ENCODE measurements at regions not wholly inside any gene's neighbourhood (a gene's known extent, or its start where the extent isn't known, plus 50 kb on each side); places are given as distances from the start of the nearest gene placed in this dataset.

DNA sequence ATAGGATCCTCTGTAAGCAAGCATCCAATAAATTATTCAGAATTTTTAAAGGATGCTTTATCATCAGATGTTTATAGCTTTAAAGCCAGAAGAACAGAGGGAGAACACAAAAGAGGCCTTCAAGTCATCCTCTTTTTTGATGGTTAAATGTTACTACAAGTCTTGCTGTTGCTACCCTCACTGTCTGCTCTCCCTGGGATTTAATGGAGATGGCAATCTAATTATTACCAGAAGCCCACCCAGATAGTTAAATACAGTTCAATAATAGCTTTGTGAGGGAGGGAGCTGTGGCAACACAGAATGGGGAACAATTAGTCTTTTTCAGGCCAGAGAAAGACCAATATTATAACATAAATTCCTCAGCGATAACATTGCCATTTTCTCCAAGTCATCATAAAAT is 87.0 kb upstream of the ACTBL2 start:
- no peak for TF ChIP-seq JUND (IDR thresholded peaks at IDR 0.05)
- TF ChIP-seq, protein P1, sequence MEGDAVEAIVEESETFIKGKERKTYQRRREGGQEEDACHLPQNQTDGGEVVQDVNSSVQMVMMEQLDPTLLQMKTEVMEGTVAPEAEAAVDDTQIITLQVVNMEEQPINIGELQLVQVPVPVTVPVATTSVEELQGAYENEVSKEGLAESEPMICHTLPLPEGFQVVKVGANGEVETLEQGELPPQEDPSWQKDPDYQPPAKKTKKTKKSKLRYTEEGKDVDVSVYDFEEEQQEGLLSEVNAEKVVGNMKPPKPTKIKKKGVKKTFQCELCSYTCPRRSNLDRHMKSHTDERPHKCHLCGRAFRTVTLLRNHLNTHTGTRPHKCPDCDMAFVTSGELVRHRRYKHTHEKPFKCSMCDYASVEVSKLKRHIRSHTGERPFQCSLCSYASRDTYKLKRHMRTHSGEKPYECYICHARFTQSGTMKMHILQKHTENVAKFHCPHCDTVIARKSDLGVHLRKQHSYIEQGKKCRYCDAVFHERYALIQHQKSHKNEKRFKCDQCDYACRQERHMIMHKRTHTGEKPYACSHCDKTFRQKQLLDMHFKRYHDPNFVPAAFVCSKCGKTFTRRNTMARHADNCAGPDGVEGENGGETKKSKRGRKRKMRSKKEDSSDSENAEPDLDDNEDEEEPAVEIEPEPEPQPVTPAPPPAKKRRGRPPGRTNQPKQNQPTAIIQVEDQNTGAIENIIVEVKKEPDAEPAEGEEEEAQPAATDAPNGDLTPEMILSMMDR (IDR thresholded peaks at IDR 0.05; ENCODE audit: low read depth, low read length, missing input control): no peak
- no peak for TF ChIP-seq REST (IDR thresholded peaks at IDR 0.05)
- TF ChIP-seq SP1 (IDR thresholded peaks at IDR 0.05): no peak
- no peak for TF ChIP-seq RAD21 (IDR thresholded peaks at IDR 0.05)
- no peak for TF ChIP-seq HNF4G (IDR thresholded peaks at IDR 0.05)
- no peak for TF ChIP-seq FOXA1 (IDR thresholded peaks at IDR 0.05)
- TF ChIP-seq TAF1 (conservative IDR thresholded peaks at IDR 0.05): no peak
- no peak for TF ChIP-seq MAX (IDR thresholded peaks at IDR 0.05)
- TF ChIP-seq RXRA (IDR thresholded peaks at IDR 0.05): no peak
- TF ChIP-seq GABPA (IDR thresholded peaks at IDR 0.05 in 1 of 2, conservative IDR thresholded peaks at IDR 0.05 in 1 of 2): no peak
- TF ChIP-seq, protein P2, sequence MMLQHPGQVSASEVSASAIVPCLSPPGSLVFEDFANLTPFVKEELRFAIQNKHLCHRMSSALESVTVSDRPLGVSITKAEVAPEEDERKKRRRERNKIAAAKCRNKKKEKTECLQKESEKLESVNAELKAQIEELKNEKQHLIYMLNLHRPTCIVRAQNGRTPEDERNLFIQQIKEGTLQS (IDR thresholded peaks at IDR 0.05): no peak

Measured in liver (tissue), 3 donors.